GM18951 (cell line): ENCODE measurements at regions not wholly inside any gene's neighbourhood (a gene's known extent, or its start where the extent isn't known, plus 50 kb on each side); places are given as distances from the start of the nearest gene placed in this dataset.

Experiments
- POLR2A ChIP-seq: IDR thresholded peaks from 4 replicates; pipeline ENCODE4 v1.6.1; 2011; ENCODE audit warnings: mild to moderate bottlenecking; ENCODE audit not compliant: insufficient read length, insufficient read depth; ENCODE audit errors: extremely low read depth
- in situ Hi-C: fragments of 300-500 bp; cut with MboI; formaldehyde crosslinking; loops from one replicate; pipeline ENCODE4 v1.12.0; 2022; ENCODE audit warnings: low sequenced_read_pairs, mixed read lengths, inconsistent platforms; ENCODE audit not compliant: unreplicated experiment

GRCh38 chr11:25838918-25839625, 492.9 kb upstream of the ANO3 start:
- in situ Hi-C loops: no loop called here
- TF ChIP-seq POLR2A: no peak

GRCh38 chr11:25844811-25845210, 487.1 kb upstream of the ANO3 start:
- in situ Hi-C loops: no loop called here
- no peak for TF ChIP-seq POLR2A

GRCh38 chr11:25855916-25856315, 476.0 kb upstream of the ANO3 start:
- in situ Hi-C loops: no loop called here
- no peak for TF ChIP-seq POLR2A

- no peak for TF ChIP-seq POLR2A
- in situ Hi-C loops: no loop called here
These were observed 472.2 kb upstream of the ANO3 start for GRCh38 chr11:25859776-25860175.

- in situ Hi-C loops: no loop called here
- no peak for TF ChIP-seq POLR2A
These were observed 471.1 kb upstream of the ANO3 start for GRCh38 chr11:25860677-25861450.

GRCh38 chr11:25862159-25862558, 469.8 kb upstream of the ANO3 start:
- TF ChIP-seq POLR2A: no peak
- in situ Hi-C loops: no loop called here

GRCh38 chr11:25863986-25864385, 467.9 kb upstream of the ANO3 start:
- no peak for TF ChIP-seq POLR2A

GRCh38 chr11:25876456-25876965, 455.4 kb upstream of the ANO3 start:
- in situ Hi-C loops: no loop called here
- TF ChIP-seq POLR2A: no peak

More at GRCh38 chr11:25863986-25864385, 467.9 kb upstream of the ANO3 start:
- in situ Hi-C loops: no loop called here

GRCh38 chr11:25886036-25886435, 445.9 kb upstream of the ANO3 start:
- TF ChIP-seq POLR2A: no peak
- in situ Hi-C loops: no loop called here

- in situ Hi-C loops: no loop called here
These were observed 441.2 kb upstream of the ANO3 start for GRCh38 chr11:25890626-25891260.

GRCh38 chr11:25891960-25892359, 440.0 kb upstream of the ANO3 start:
- in situ Hi-C loops: no loop called here
- TF ChIP-seq POLR2A: no peak

More at GRCh38 chr11:25890626-25891260, 441.2 kb upstream of the ANO3 start:
- no peak for TF ChIP-seq POLR2A

GRCh38 chr11:25899617-25900160, 432.2 kb upstream of the ANO3 start:
- no peak for TF ChIP-seq POLR2A
- in situ Hi-C loops: no loop called here

- in situ Hi-C loops: no loop called here
- no peak for TF ChIP-seq POLR2A
These were observed 431.1 kb upstream of the ANO3 start for GRCh38 chr11:25900814-25901213.
